ENCODE measurements at regions not wholly inside any gene's neighbourhood (a gene's known extent, or its start where the extent isn't known, plus 50 kb on each side); places are given as distances from the start of the nearest gene placed in this dataset.

DNA sequence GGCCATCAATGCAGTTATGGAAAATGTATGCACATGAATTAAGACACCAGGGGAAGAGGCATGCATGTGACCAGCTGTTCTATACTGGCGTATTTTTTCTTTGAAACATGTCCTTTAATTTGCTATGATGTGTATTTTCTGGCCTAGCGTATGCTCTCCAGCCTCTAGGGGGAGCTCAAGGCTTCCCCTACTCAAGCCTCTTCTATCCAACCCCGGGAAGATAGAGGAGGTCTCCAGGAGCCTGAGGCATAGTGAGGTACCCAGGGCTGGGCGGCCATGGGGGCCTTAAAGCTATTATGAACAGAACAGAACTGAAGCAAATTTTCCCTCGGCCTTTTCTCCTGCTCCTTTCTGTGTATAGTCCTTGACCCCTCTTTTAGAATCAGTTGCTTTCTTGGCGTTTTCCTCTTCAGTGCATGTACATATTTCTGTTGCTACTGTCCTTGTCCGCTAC, 528.9 kb downstream of the MAFB start:
- DNase-seq (ENCODE audit: low spot score) = peak; percentile 62

GRCh38 chr20:40159276-40159675, 529.8 kb downstream of the MAFB start:
- DNase-seq (ENCODE audit: low spot score) = no peak

GRCh38 chr20:40156600-40157317, 532.3 kb downstream of the MAFB start:
- DNase-seq (ENCODE audit: low spot score) = no peak

DNA sequence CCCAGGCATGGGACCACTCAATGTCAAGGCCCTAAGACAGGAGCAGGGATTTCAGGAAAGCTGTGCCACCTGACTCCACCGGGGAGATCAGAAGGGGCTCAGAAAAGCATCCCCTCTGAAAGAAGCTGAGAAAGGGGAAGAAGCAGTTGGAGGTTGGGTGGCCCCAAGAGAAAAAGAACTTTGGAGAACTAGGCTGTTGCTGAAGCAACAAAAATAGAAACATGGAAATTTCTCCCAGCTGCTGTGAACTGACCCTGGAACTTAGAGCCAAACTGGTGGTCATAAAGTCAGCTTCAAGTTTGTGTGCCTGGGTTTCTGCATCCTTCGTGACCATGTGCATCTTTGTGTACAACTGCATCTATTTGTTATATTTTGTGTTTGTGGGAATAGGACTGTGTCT, 534.5 kb downstream of the MAFB start:
- no peak for DNase-seq (ENCODE audit: low spot score)

GRCh38 chr20:40148886-40149285, 540.1 kb downstream of the MAFB start:
- DNase-seq (ENCODE audit: low spot score) = no peak

GRCh38 chr20:40146071-40146470, 543.0 kb downstream of the MAFB start:
- DNase-seq (ENCODE audit: low spot score) = no peak

GRCh38 chr20:40144581-40144980, 544.5 kb downstream of the MAFB start:
- no peak for DNase-seq (ENCODE audit: low spot score)

- no peak for DNase-seq (ENCODE audit: low spot score)
Observed at GRCh38 chr20:40134176-40134575, 554.9 kb downstream of the MAFB start.

- no peak for DNase-seq (ENCODE audit: low spot score)
Observed at GRCh38 chr20:40120827-40121226, 568.2 kb downstream of the MAFB start.

DNA sequence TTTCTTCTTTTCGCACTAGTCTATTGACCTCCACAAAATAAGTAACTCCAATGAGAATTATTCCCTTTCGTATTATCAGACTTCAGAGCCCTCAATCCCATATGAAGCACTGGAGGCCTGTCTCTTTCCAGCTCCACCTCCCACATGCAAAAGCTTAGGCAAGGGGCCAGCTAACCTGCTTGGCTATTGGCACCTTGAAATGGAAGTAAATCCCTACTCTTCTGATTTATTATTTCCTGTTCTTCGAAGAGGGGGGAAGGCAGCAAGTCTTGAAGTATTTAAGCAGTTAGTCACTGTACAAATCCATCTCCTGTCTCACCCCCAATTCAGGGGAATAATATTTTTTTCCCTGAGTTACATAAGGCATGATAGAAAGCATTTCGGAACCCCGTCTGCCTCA, 577.8 kb downstream of the MAFB start:
- no peak for DNase-seq (ENCODE audit: low spot score)

DNA sequence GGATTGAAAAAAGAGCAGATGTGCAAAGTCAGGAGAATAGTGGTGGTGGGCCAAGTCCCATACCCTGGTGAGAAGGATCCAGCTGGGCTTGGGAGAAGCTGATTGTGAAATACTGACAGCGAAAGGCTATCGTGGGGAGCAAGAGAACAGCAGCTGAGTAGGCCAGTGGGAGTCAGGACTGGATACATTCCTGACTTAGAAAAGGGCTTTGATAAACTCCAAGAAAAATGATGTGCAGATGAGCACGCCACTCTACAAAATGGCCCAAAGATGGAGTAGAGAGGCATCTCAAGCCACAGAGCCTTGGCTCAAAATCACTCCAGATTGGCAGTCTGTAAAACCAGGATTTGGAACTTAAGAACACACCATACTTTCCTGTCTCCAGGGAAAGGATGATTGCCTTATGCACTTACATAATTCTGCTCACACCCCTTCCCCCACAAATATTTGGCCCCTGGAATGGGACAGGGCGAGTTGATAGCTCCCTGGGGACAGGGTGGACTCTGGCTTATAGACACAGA, 578.7 kb downstream of the MAFB start:
- DNase-seq (ENCODE audit: low spot score) = no peak

DNA sequence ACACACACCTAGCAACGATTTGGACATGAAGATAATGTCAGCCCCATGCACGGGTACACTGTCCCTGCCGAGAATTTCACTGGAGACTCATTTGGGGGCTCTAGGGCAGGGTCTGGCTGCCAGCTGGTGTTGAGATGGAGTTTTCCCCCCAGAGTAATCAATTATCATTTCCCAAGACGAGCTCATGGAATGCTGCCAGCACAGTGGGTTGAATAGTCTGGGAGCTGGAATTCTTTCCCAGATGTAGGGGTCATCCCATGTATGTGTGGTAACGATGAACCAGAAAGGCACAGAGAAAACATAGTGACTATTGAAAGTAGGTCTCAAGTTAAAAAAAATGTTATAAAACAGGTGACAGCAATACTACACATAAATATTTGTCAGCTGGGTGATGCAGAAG, 579.9 kb downstream of the MAFB start:
- no peak for DNase-seq (ENCODE audit: low spot score)

DNA sequence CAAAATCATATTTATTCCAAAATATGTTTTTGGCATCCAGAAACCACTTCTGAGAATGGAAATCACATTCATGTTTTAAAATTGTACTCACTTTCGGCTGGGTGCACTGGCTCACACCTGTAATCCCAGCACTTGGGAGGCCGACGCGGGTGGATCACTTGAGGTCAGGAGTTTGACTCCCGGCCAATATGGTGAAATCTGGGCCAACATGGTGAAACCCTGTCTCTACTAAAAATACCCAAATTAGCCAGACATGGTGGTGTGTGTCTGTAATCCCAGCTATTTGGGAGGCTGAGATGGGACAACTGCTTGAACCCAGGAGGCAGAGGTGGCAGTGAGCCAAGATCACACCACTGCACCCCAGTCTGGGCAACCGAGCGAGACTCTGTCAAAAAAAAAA, 580.7 kb downstream of the MAFB start:
- no peak for DNase-seq (ENCODE audit: low spot score)

DNA sequence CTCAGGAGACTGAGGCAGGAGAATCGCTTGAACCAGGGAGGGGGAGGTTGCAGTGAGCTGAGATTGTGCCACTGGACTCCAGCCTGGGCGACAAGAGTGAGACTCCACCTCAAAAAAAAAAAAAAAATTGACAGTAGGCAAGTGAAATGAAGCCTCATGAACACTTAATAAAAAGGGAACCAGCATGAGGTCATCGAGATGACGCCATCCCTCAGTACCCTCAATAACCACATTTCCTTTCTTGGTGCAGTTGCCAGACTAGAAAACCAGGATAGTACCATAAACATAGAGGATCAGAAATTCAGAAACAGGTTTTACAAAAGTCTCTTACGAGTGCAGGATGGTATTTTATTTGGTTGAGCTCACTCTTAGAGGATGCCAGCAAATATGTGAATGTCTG, 584.1 kb downstream of the MAFB start:
- no peak for DNase-seq (ENCODE audit: low spot score)

GRCh38 chr20:40103420-40103819, 585.6 kb downstream of the MAFB start:
- no peak for DNase-seq (ENCODE audit: low spot score)

DNA sequence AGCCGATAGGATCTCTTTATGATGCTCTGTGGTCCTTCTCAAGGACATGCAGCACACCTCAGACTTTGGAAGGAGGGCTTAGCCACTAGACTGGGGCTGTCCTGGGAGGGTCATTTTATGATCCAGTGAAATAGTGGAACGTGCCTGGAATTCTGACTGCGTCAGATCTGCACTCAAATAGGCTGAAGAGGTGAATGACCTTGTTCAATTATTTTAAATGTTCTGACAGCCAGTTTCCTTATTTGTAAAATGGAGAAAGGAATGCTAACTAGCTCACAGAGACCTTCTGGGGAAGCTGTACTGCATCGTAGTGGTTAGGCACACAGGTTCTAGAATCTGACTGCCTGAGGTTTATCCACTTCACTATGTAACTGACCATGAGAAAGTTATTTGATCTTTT, 587.5 kb downstream of the MAFB start:
- no peak for DNase-seq (ENCODE audit: low spot score)

DNA sequence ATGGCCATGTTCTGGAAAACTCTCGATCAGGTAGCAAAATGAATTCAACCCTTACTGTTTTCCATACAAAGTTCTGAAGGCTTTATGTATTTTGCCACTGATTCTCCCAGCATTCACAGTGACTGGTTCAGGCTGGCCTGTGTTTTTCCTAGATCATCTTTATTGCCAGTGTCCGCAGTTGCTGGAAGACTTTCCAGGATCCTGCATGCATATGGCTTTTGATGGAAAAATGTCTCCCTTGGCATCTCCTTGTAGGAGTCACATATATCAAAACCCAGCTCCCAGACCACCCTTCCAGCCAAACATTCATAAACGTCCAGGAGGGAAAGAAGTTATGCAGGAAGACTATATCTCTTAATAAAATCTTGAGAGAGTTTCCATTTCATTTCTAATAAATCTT, 588.8 kb downstream of the MAFB start:
- DNase-seq (ENCODE audit: low spot score) = no peak

DNA sequence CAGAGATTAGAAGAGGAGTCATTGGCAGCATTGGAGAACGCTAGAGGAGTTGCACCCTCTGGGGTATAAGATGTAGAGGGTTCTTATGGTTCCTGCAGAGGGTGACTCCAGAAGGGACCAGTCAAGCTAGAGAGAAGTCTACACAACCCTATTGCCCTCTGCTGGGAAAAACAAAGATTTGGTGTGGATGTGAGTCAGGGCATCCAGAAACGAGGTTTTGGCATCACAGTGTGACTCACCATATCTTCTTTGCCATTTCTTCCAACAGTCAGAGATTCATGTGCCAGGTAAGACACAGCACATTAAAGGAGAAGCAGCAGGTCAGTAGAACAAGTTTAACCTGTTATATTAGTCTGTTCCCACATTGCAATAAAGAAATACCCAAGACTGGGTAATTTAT, 598.8 kb downstream of the MAFB start:
- no peak for DNase-seq (ENCODE audit: low spot score)

DNA sequence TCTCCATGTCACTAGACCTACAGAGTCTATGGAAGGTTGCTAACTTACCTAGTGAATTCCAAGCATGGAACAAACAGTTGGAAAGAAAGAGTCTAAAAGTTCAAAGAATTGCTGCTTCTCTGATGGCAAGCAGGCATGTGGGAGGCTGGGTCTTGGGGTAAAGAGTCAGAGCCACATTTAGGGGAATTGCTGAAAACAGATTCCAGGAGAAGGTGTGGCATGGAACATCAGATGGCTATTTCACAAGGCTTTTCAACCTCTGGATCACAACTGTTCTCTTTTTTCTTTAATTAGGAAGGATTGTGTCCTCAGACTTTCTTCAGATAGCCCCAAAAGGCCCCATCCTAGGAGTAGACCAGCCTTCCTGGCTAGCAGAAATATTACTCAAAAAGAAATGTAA, 601.5 kb downstream of the MAFB start:
- no peak for DNase-seq (ENCODE audit: low spot score)

GRCh38 chr20:40085513-40085912, 603.5 kb downstream of the MAFB start:
- DNase-seq (ENCODE audit: low spot score) = no peak

DNA sequence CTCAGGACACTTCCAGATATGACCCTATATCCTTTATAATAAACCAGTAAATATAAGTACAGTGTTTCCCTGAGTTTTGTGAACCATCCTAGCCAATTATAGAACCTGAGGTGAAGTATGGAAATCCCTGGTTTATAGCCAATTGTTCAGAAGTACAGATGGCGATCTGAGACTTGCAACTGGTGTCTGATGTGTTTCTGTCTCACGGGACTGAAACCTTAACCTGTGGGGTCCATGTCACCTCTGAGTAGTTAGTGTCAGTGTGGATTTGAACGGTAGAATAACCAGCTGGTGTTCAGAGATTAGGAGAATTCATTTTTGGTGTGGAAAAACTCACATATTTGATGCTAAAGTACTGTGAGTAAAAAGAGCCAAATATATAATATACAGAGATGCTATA, 606.6 kb downstream of the MAFB start:
- DNase-seq (ENCODE audit: low spot score) = no peak

- no peak for DNase-seq (ENCODE audit: low spot score)
Observed at GRCh38 chr20:40081653-40082052, 607.4 kb downstream of the MAFB start.

GRCh38 chr20:40080041-40080652, 608.9 kb downstream of the MAFB start:
- no peak for DNase-seq (ENCODE audit: low spot score)
